ENCODE measurements at regions not wholly inside any gene's neighbourhood (a gene's known extent, or its start where the extent isn't known, plus 50 kb on each side); places are given as distances from the start of the nearest gene placed in this dataset.
"Not testable (repeated sequence)": the region's sequence is repeated elsewhere in the genome, so short reads cannot be mapped to it uniquely, and the experiment has no call there.

DNA sequence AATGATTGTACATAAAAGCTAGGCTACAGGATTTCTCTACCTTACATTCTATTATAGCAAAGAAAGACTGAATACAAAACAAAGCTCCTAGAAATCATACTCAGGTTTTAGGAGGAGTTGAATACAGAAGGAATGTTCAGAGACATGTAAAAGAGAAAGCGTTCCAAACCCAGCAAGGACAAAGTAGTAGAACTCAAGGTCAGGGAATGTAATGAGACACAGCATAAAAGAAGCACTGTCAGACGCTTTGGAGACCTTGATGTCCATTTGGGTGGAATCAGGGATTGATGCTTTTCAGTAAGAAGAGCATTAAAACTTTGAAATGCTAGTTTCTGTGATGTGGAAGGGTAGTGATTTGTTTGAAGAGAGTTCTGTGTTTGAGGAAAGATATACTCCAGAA, 303.6 kb downstream of the PCDH7 start:
- Histone ChIP-seq H3K4me3 (ENCODE audit: insufficient read length, low read depth) (no peak overlapping the region), H3K9me3 (ENCODE audit: insufficient read depth, low read length) (no peaks in the 10 kb centered on the region), H3K4me1 (ENCODE audit: insufficient read depth, insufficient read length) (no peaks in the 10 kb centered on the region), H3K27me3 (ENCODE audit: insufficient read depth, insufficient read length) (no peaks in the 10 kb centered on the region), H3K9ac (ENCODE audit: insufficient read length, low read depth) (no peak overlapping the region), H3K36me3 (ENCODE audit: insufficient read depth, insufficient read length, low read length) (no peaks in the 10 kb centered on the region)
- TF ChIP-seq YY1 (IDR thresholded peaks at IDR 0.05; ENCODE audit: insufficient read depth, insufficient read length) (no peak), SUZ12 (IDR thresholded peaks at IDR 0.05; ENCODE audit: extremely low read depth, insufficient read depth, insufficient read length) (no peak), ZNF274 (IDR thresholded peaks at IDR 0.05; ENCODE audit: low read depth, low read length) (no peak)
- DNase-seq (ENCODE audit: low read depth, low spot score), result no peak

DNA sequence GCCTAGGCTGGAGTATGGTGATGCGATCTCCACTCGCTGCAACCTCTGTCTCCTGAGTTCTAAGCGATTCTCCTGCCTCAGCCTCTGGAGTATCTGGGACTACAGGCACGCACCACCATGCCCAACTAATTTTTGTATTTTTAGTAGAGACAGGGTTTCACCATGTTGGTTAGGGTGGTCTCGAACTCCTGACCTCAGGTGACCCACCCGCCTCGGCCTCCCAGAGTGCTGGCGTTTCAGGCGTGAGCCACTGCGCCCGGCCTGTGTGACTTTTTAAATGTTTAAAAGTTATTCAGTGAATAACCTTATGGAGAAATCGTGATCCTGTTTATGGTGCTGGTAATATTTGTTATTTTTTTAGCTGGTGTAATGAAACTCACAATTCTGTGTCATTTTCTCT, 304.6 kb downstream of the PCDH7 start:
- not testable (repeated sequence) for DNase-seq (ENCODE audit: low read depth, low spot score); H3K27me3 ChIP-seq (ENCODE audit: insufficient read depth, insufficient read length); H3K9ac ChIP-seq (ENCODE audit: insufficient read length, low read depth); H3K36me3 ChIP-seq (ENCODE audit: insufficient read depth, insufficient read length, low read length); H3K4me3 ChIP-seq (ENCODE audit: insufficient read length, low read depth); H3K4me1 ChIP-seq (ENCODE audit: insufficient read depth, insufficient read length); H3K9me3 ChIP-seq (ENCODE audit: insufficient read depth, low read length)

DNA sequence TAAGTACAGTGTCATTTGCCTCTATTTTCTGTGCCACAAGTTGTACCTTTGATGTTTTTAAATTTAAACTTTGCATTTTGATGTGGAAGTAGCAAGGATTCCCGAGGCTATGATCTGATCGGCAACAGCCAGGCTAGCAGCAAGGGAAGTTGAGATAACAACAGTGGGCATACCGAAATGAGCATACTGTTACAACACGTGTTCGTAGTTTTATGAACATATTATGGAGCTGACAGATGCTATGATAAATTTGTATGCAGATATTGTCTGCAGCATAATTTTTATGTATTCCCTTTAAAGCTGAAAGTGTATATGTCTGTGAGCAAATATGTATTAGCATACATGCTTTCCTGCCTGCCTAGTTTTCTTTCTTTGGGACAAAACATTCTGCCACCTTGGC, 306.1 kb downstream of the PCDH7 start:
- H3K4me1 ChIP-seq (ENCODE audit: insufficient read depth, insufficient read length), result no peaks in the 10 kb centered on the region
- H3K9ac ChIP-seq (ENCODE audit: insufficient read length, low read depth), result no peak overlapping the region
- no peak overlapping the region for H3K4me3 ChIP-seq (ENCODE audit: insufficient read length, low read depth)
- H3K27me3 ChIP-seq (ENCODE audit: insufficient read depth, insufficient read length), result no peaks in the 10 kb centered on the region
- TF ChIP-seq YY1 (IDR thresholded peaks at IDR 0.05; ENCODE audit: insufficient read depth, insufficient read length) (no peak), SUZ12 (IDR thresholded peaks at IDR 0.05; ENCODE audit: extremely low read depth, insufficient read depth, insufficient read length) (no peak), ZNF274 (IDR thresholded peaks at IDR 0.05; ENCODE audit: low read depth, low read length) (no peak)
- no peaks in the 10 kb centered on the region for H3K9me3 ChIP-seq (ENCODE audit: insufficient read depth, low read length)
- no peaks in the 10 kb centered on the region for H3K36me3 ChIP-seq (ENCODE audit: insufficient read depth, insufficient read length, low read length)
- DNase-seq (ENCODE audit: low read depth, low spot score), result no peak

DNA sequence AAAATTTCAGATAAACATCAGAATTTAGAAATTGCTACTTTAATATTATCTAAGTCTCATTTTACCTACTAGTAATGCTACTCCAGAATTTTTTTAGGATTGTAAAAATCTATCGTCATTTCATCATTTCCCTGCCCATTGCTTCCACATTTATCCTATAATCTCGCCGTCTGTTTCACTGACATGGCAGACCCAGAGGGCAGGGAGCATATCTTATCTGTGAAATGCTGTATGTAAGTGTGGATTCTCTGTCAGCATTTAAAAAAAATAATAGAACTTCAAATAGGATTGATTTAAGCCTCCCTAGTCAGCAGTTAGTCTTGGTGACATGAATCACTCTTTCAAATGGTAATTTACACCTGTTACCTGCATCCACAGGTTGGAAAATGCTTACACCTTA, 314.4 kb downstream of the PCDH7 start:
- H3K9me3 ChIP-seq (ENCODE audit: insufficient read depth, low read length), result no peaks in the 10 kb centered on the region; the same call in 1 of the 2 replicates
- H3K4me1 ChIP-seq (ENCODE audit: insufficient read depth, insufficient read length), result no peaks in the 10 kb centered on the region
- H3K27me3 ChIP-seq (ENCODE audit: insufficient read depth, insufficient read length), result no peaks in the 10 kb centered on the region
- H3K9ac ChIP-seq (ENCODE audit: insufficient read length, low read depth), result no peak overlapping the region
- DNase-seq (ENCODE audit: low read depth, low spot score), result no peak
- no peak for TF ChIP-seq YY1 (IDR thresholded peaks at IDR 0.05; ENCODE audit: insufficient read depth, insufficient read length)
- TF ChIP-seq SUZ12 (IDR thresholded peaks at IDR 0.05; ENCODE audit: extremely low read depth, insufficient read depth, insufficient read length), result no peak
- no peak for TF ChIP-seq ZNF274 (IDR thresholded peaks at IDR 0.05; ENCODE audit: low read depth, low read length)
- no peak overlapping the region for H3K4me3 ChIP-seq (ENCODE audit: insufficient read length, low read depth)
- H3K36me3 ChIP-seq (ENCODE audit: insufficient read depth, insufficient read length, low read length), result no peaks in the 10 kb centered on the region

DNA sequence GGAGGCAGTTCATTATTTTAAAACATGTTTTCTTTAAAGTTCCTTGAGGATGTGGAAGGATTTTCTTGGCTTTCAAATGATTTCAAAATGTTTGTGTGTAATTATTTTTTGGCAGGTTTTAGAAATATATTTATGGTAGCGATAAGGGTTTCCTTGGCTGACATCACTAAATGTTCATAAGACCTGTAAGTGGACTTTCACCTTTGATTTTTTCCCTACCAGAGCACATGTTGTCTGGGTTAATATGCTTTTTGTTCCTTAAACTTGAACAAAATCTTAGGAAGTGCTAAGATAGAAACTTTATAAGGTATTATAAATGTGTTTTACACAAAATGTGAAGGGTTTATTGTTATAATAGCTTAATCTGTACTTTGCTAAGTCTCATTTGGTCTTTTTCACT, 315.6 kb downstream of the PCDH7 start:
- Histone ChIP-seq H3K9me3 (ENCODE audit: insufficient read depth, low read length) (no peaks in the 10 kb centered on the region; the same call in 1 of the 2 replicates), H3K9ac (ENCODE audit: insufficient read length, low read depth) (no peak overlapping the region), H3K4me3 (ENCODE audit: insufficient read length, low read depth) (no peak overlapping the region), H3K36me3 (ENCODE audit: insufficient read depth, insufficient read length, low read length) (no peaks in the 10 kb centered on the region), H3K27me3 (ENCODE audit: insufficient read depth, insufficient read length) (no peaks in the 10 kb centered on the region), H3K4me1 (ENCODE audit: insufficient read depth, insufficient read length) (no peaks in the 10 kb centered on the region)
- TF ChIP-seq ZNF274 (IDR thresholded peaks at IDR 0.05; ENCODE audit: low read depth, low read length) (no peak), YY1 (IDR thresholded peaks at IDR 0.05; ENCODE audit: insufficient read depth, insufficient read length) (no peak), SUZ12 (IDR thresholded peaks at IDR 0.05; ENCODE audit: extremely low read depth, insufficient read depth, insufficient read length) (no peak)
- DNase-seq (ENCODE audit: low read depth, low spot score), result no peak

DNA sequence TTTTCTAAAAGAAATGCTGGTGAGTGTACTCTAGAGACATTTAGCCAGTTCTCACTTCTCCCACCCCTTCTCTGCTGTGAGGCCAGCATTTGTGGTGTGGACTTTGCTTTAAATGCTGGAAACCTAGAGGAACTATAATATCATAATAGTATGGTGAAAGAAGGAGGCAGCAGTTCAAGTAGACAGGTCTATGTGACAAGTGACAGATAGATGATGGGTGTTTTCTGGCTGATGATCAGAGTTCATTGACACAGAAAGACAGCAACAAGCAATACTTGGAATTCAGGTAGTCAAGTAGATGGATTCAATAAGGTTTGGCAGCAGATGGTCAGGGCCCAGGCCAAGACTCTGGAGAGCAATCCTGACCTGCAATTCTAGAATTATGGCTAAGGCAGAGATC, 317.5 kb downstream of the PCDH7 start:
- Histone ChIP-seq H3K27me3 (ENCODE audit: insufficient read depth, insufficient read length) (no peaks in the 10 kb centered on the region), H3K4me1 (ENCODE audit: insufficient read depth, insufficient read length) (no peaks in the 10 kb centered on the region)

DNA sequence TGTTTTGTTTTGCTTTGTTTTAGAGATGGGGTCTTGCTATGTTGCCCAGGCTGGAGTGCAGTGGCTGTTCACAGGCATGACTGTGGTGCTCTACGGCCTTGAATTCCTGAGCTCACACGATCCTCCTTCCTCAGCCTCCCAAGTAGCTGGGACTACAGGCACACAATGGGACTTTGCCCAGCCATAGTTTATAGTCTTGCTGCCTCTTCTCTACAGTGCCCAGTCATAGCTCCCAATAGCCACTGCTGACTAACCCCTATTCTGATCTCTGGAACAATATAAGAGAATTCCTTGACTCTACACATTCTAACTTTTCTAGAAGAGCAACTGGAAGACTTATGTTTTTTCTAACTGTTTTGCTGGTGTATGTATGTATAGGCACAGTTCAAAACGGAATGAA, 319.2 kb downstream of the PCDH7 start:
- Histone ChIP-seq H3K36me3 (ENCODE audit: insufficient read depth, insufficient read length, low read length) (no peaks in the 10 kb centered on the region), H3K9ac (ENCODE audit: insufficient read length, low read depth) (no peak overlapping the region), H3K9me3 (ENCODE audit: insufficient read depth, low read length) (no peaks in the 10 kb centered on the region; the same call in 1 of the 2 replicates), H3K4me3 (ENCODE audit: insufficient read length, low read depth) (no peak overlapping the region), H3K4me1 (ENCODE audit: insufficient read depth, insufficient read length) (no peaks in the 10 kb centered on the region), H3K27me3 (ENCODE audit: insufficient read depth, insufficient read length) (no peaks in the 10 kb centered on the region)
- TF ChIP-seq ZNF274 (IDR thresholded peaks at IDR 0.05; ENCODE audit: low read depth, low read length) (no peak), YY1 (IDR thresholded peaks at IDR 0.05; ENCODE audit: insufficient read depth, insufficient read length) (no peak), SUZ12 (IDR thresholded peaks at IDR 0.05; ENCODE audit: extremely low read depth, insufficient read depth, insufficient read length) (no peak)
- DNase-seq (ENCODE audit: low read depth, low spot score), result no peak

More for the DNA sequence above, 317.5 kb downstream of the PCDH7 start:
- Histone ChIP-seq H3K9me3 (ENCODE audit: insufficient read depth, low read length) (no peaks in the 10 kb centered on the region; the same call in 1 of the 2 replicates), H3K4me3 (ENCODE audit: insufficient read length, low read depth) (no peak overlapping the region), H3K9ac (ENCODE audit: insufficient read length, low read depth) (no peak overlapping the region), H3K36me3 (ENCODE audit: insufficient read depth, insufficient read length, low read length) (no peaks in the 10 kb centered on the region)
- no peak for DNase-seq (ENCODE audit: low read depth, low spot score)
- TF ChIP-seq ZNF274 (IDR thresholded peaks at IDR 0.05; ENCODE audit: low read depth, low read length) (no peak), YY1 (IDR thresholded peaks at IDR 0.05; ENCODE audit: insufficient read depth, insufficient read length) (no peak), SUZ12 (IDR thresholded peaks at IDR 0.05; ENCODE audit: extremely low read depth, insufficient read depth, insufficient read length) (no peak)

DNA sequence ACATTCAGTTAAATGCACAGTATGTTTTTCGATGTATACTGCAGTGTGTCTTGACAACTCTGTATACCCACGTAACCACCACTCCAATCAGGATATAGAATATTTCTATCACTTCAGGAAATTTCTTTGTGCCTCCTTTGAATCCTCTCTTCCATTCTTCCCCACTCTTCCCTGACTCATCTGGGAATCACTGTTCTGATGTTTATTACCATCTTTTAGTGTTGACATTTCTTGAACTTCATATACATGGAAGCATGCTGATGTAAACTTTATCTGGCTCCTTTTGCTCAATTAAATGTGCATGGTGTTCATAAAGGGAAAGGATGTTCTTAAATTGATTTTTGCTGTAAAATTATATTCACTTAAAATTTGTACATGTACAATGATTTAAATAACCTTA, 319.9 kb downstream of the PCDH7 start:
- no peak for TF ChIP-seq SUZ12 (IDR thresholded peaks at IDR 0.05; ENCODE audit: extremely low read depth, insufficient read depth, insufficient read length)
- no peak for TF ChIP-seq ZNF274 (IDR thresholded peaks at IDR 0.05; ENCODE audit: low read depth, low read length)

More for the DNA sequence above, 319.9 kb downstream of the PCDH7 start:
- Histone ChIP-seq H3K36me3 (ENCODE audit: insufficient read depth, insufficient read length, low read length) (no peaks in the 10 kb centered on the region), H3K9ac (ENCODE audit: insufficient read length, low read depth) (no peak overlapping the region), H3K4me3 (ENCODE audit: insufficient read length, low read depth) (no peak overlapping the region), H3K9me3 (ENCODE audit: insufficient read depth, low read length) (no peaks in the 10 kb centered on the region; the same call in 1 of the 2 replicates), H3K27me3 (ENCODE audit: insufficient read depth, insufficient read length) (no peaks in the 10 kb centered on the region), H3K4me1 (ENCODE audit: insufficient read depth, insufficient read length) (no peaks in the 10 kb centered on the region)
- DNase-seq (ENCODE audit: low read depth, low spot score), result no peak

Measured in NT2/D1 (cell line).